GM12878 (cell line): ENCODE measurements at regions not wholly inside any gene's neighbourhood (a gene's known extent, or its start where the extent isn't known, plus 50 kb on each side); places are given as distances from the start of the nearest gene placed in this dataset.

Experiments used
- ATAC-seq: fragments of 200-7000 bp; cut with Tn5 transposase; 3 replicates; pipeline ENCODE4 v1.9.1; 2020; ENCODE audit warnings: mild to moderate bottlenecking, moderate library complexity
- BruUV-seq: library from RNA; stranded (reverse); fragments of 400-500 nt; replicated peaks from 2 replicates; lab custom pipeline; 2021; lab: Mats Ljungman, UMichigan
- CTCF ChIA-PET: fragments of 300-600 bp; sonication (Branson Sonifier 250); formaldehyde crosslinking; extraction: SDS; loops from one replicate; lab custom pipeline; 2021; ENCODE audit warnings: inconsistent platforms; lab: Yijun Ruan, JAX
- POLR2A ChIA-PET: fragments of 350-600 bp; formaldehyde crosslinking; extraction: SDS; loops from one replicate; lab custom pipeline; 2021; ENCODE audit warnings: inconsistent platforms; lab: Charles Lee
- RAD21 ChIA-PET: fragments of 300-600 bp; sonication (Branson Sonifier 250); formaldehyde crosslinking; loops from one replicate; lab custom pipeline; 2023; ENCODE audit warnings: antibody characterized with exemption; ENCODE audit not compliant: unreplicated experiment; lab: Charles Lee
- SMC1A ChIA-PET: fragments of 300-600 bp; sonication (Branson Sonifier 250); formaldehyde crosslinking; loops from one replicate; lab custom pipeline; 2023; ENCODE audit not compliant: unreplicated experiment, uncharacterized antibody; lab: Charles Lee
- DNase-seq: peaks from one replicate; pipeline ENCODE4 v3.0.0-alpha.2; 2011; ENCODE audit warnings: low read depth, low spot score
- FAIRE-seq: peaks from 3 replicates; lab custom pipeline; 2011; peaks lifted over from hg19 to GRCh38; lab: Jason Lieb, UNC
- H2AFZ ChIP-seq: 2 replicates; pipeline ENCODE4 v1.6.0; 2011; ENCODE audit warnings: low read depth, low read length, control low read depth; ENCODE audit not compliant: control insufficient read depth
- H3K27ac ChIP-seq: 2 replicates; pipeline ENCODE4 v1.5.1; 2011; ENCODE audit warnings: control low read depth; ENCODE audit not compliant: control insufficient read depth, insufficient read depth
- H3K27me3 ChIP-seq, 2 experiments: replicated peaks in 1 of 2; 2 replicates each; pipeline versions ENCODE4 v1.6.0 to v1.6.1; 2011; ENCODE audit warnings: low read length in 1 of 2; ENCODE audit not compliant: control insufficient read depth in 2 of 2, insufficient read depth in 2 of 2
- H3K36me3 ChIP-seq, 2 experiments: 2 replicates each; pipeline ENCODE4 v1.5.1; 2011; ENCODE audit warnings: low read length in 1 of 2; ENCODE audit not compliant: control insufficient read depth in 2 of 2, insufficient read depth in 2 of 2
- H3K4me1 ChIP-seq: 2 replicates; pipeline ENCODE4 v1.6.1; 2011; ENCODE audit warnings: mild to moderate bottlenecking, low read length, moderate library complexity, mixed read lengths; ENCODE audit not compliant: control insufficient read depth, insufficient read depth
- H3K4me2 ChIP-seq: 2 replicates; pipeline ENCODE4 v1.6.0; 2011; ENCODE audit warnings: control low read depth; ENCODE audit not compliant: control insufficient read depth, insufficient read depth
- H3K4me3 ChIP-seq: fragments of 200-600 bp; sonication (generic); 2 replicates; pipeline ENCODE4 v1.5.1; 2016
- H3K79me2 ChIP-seq: 2 replicates; pipeline ENCODE4 v1.6.0; 2011; ENCODE audit warnings: low read length; ENCODE audit not compliant: control insufficient read depth, insufficient read depth
- H3K9ac ChIP-seq: 2 replicates; pipeline ENCODE4 v1.8.0; 2011; ENCODE audit warnings: low read length, control low read depth, mixed read lengths; ENCODE audit not compliant: control insufficient read depth, insufficient read depth
- H3K9me3 ChIP-seq: replicated peaks from 3 replicates; pipeline ENCODE4 v1.5.1; 2011; ENCODE audit warnings: mild to moderate bottlenecking, low read length; ENCODE audit not compliant: control insufficient read depth, insufficient read depth
- H4K20me1 ChIP-seq: 2 replicates; pipeline ENCODE4 v1.6.0; 2011; ENCODE audit not compliant: control insufficient read depth, insufficient read depth
- ATF7 ChIP-seq: fragments of 450-650 bp; IDR thresholded peaks from 2 replicates; pipeline ENCODE4 v1.6.1; 2016; ENCODE audit warnings: low read depth, mild to moderate bottlenecking
- BMI1 ChIP-seq: fragments of 450-650 bp; IDR thresholded peaks from 2 replicates; pipeline ENCODE4 v1.6.1; 2016; ENCODE audit warnings: mild to moderate bottlenecking, moderate library complexity, borderline replicate concordance
- CHD4 ChIP-seq: fragments of 200-600 bp; sonication (generic); IDR thresholded peaks from 2 replicates; pipeline ENCODE4 v1.6.1; 2016; ENCODE audit warnings: mild to moderate bottlenecking
- CUX1 ChIP-seq: IDR thresholded peaks from 2 replicates; pipeline ENCODE4 v1.6.1; 2012; ENCODE audit warnings: improper control_type of control experiment, low read depth, low read length; ENCODE audit not compliant: insufficient replicate concordance
- KAT2A ChIP-seq: conservative IDR thresholded peaks from 2 replicates; pipeline ENCODE4 v1.6.1; 2011; ENCODE audit warnings: low read depth, low read length; ENCODE audit not compliant: control insufficient read depth
- KDM1A ChIP-seq: fragments of 200-600 bp; sonication (generic); IDR thresholded peaks from 2 replicates; pipeline ENCODE4 v1.6.1; 2016; ENCODE audit warnings: borderline replicate concordance
- MAX ChIP-seq: IDR thresholded peaks from 2 replicates; pipeline ENCODE4 v1.6.1; 2012; ENCODE audit warnings: low read depth, low read length, improper control_type of control experiment
- RELA ChIP-seq: fragments of 450-650 bp; IDR thresholded peaks from 2 replicates; pipeline ENCODE4 v1.8.0; 2014; ENCODE audit warnings: borderline replicate concordance; ENCODE audit not compliant: partially characterized antibody
- SMC3 ChIP-seq: IDR thresholded peaks from 2 replicates; pipeline ENCODE4 v1.6.1; 2011; ENCODE audit warnings: low read length, improper control_type of control experiment, borderline replicate concordance
- SRF ChIP-seq, 2 experiments: IDR thresholded peaks; 2 replicates each; pipeline ENCODE4 v1.6.1; 2011; ENCODE audit warnings: low read depth in 2 of 2, low read length in 2 of 2, mild to moderate bottlenecking in 1 of 2, moderate library complexity in 1 of 2
- TCF3 ChIP-seq: IDR thresholded peaks from 2 replicates; pipeline ENCODE4 v1.6.1; 2012; ENCODE audit warnings: low read depth, mild to moderate bottlenecking, low read length, borderline replicate concordance; ENCODE audit not compliant: insufficient read depth
- ZBTB33 ChIP-seq: fragments of 450-650 bp; IDR thresholded peaks from 2 replicates; pipeline ENCODE4 v1.6.1; 2017; ENCODE audit warnings: mild to moderate bottlenecking
- ZNF207 ChIP-seq: fragments of 450-650 bp; IDR thresholded peaks from 2 replicates; pipeline ENCODE4 v1.6.1; 2014; ENCODE audit warnings: antibody characterized with exemption, mild to moderate bottlenecking, borderline replicate concordance
- WGBS: methylation state at CpG from one replicate; pipeline ENCODE4 v1.1.6; 2016; ENCODE audit warnings: low lambda C conversion rate; ENCODE audit not compliant: insufficient replicate concordance, insufficient coverage; ENCODE audit errors: missing lambda C conversion rate; 5-methylcytosine and 5-hydroxymethylcytosine counted together
- in situ Hi-C: fragments of 300-500 bp; cut with MboI; formaldehyde crosslinking; loops from 9 replicates; pipeline ENCODE4 v1.14.3; 2018; ENCODE audit warnings: mixed read lengths
- intact Hi-C: fragments of 100-400 bp; cut with micrococcal nuclease; formaldehyde crosslinking; loops from one replicate; pipeline ENCODE4 v1.14.2; 2022; ENCODE audit not compliant: unreplicated experiment
- TF ChIP-seq, protein P1 (sequence below): fragments of 150-350 bp; IDR thresholded peaks from 2 replicates; pipeline ENCODE4 v1.6.1; 2016; ENCODE audit warnings: low read depth, low read length

DNA sequence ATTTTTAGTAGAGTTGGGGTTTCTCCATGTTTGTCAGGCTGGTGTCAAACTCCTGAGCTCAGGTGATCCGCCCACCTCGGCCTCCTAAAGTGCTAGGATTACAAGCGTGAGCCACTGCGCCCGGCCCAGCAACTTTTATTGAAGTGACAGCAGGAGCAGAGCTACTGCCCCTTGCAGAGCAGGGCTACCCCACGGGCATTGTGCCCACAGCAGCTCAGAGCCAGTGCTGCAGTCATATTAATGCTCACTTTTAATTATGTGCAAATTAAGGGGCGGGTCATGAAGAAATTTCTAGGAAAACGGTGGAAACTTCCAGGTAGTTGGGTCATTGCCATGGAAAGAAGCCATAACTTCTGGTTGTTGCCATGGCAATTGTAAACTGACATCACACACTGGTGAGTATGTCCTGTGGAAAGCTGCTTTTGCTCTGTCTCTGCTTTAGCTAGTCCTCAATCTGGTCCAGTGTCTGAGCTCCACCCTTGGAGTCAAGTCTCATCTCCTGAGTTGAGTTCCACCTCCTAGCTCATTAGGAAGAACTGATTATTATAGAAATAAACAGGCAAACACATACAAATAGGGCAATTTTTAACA is 127.3 kb upstream of the ADGRL4 start:
- no peak overlapping the region for H3K27ac ChIP-seq
- no peaks in the 10 kb centered on the region for H3K36me3 ChIP-seq
- no peak overlapping the region for H3K4me3 ChIP-seq
- 39% methylated on average over 8 of the region's 8 CpGs for WGBS
- no peak for DNase-seq
- no peak overlapping the region for H2AFZ ChIP-seq
- in situ Hi-C loops, result no loop called here
- ATAC-seq, result no peak
- ChIA-PET POLR2A (no interaction called here), SMC1A (interaction anchor here (0.9 to 1.3 kb wide), 2 partner anchors 8 to 35 kb away, joined by 3 read pairs; no protein-coding TSS in a partner anchor), CTCF (no interaction called here), RAD21 (no interaction called here)
- H4K20me1 ChIP-seq, result no peaks in the 10 kb centered on the region
- no peaks in the 10 kb centered on the region for H3K4me1 ChIP-seq
- H3K27me3 ChIP-seq, result no peaks in the 10 kb centered on the region
- no peaks in the 10 kb centered on the region for H3K9me3 ChIP-seq
- no TSS peak for BruUV-seq
- FAIRE-seq, result no peak
- H3K9ac ChIP-seq, result no peak overlapping the region
- intact Hi-C loops, result no loop called here
- H3K4me2 ChIP-seq, result no peak overlapping the region
- H3K79me2 ChIP-seq, result no peaks in the 10 kb centered on the region
- TF ChIP-seq KDM1A (no peak), TCF3 (no peak), KAT2A (no peak), MAX (no peak), SRF (IDR thresholded peaks at IDR 0.05; ENCODE audit: low read depth in 2 of 2, low read length in 2 of 2) (no peak), CHD4 (no peak), SMC3 (no peak), ATF7 (no peak), RELA (no peak), ZNF207 (no peak), BMI1 (no peak), CUX1 (no peak), ZBTB33 (no peak)
- TF ChIP-seq, protein P1, sequence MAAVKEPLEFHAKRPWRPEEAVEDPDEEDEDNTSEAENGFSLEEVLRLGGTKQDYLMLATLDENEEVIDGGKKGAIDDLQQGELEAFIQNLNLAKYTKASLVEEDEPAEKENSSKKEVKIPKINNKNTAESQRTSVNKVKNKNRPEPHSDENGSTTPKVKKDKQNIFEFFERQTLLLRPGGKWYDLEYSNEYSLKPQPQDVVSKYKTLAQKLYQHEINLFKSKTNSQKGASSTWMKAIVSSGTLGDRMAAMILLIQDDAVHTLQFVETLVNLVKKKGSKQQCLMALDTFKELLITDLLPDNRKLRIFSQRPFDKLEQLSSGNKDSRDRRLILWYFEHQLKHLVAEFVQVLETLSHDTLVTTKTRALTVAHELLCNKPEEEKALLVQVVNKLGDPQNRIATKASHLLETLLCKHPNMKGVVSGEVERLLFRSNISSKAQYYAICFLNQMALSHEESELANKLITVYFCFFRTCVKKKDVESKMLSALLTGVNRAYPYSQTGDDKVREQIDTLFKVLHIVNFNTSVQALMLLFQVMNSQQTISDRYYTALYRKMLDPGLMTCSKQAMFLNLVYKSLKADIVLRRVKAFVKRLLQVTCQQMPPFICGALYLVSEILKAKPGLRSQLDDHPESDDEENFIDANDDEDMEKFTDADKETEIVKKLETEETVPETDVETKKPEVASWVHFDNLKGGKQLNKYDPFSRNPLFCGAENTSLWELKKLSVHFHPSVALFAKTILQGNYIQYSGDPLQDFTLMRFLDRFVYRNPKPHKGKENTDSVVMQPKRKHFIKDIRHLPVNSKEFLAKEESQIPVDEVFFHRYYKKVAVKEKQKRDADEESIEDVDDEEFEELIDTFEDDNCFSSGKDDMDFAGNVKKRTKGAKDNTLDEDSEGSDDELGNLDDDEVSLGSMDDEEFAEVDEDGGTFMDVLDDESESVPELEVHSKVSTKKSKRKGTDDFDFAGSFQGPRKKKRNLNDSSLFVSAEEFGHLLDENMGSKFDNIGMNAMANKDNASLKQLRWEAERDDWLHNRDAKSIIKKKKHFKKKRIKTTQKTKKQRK, result no peak
